ENCODE measurements at regions not wholly inside any gene's neighbourhood (a gene's known extent, or its start where the extent isn't known, plus 50 kb on each side); places are given as distances from the start of the nearest gene placed in this dataset.
A peak's percentile ranks its signal among the peaks of the same experiment; 100 is the strongest.

DNA sequence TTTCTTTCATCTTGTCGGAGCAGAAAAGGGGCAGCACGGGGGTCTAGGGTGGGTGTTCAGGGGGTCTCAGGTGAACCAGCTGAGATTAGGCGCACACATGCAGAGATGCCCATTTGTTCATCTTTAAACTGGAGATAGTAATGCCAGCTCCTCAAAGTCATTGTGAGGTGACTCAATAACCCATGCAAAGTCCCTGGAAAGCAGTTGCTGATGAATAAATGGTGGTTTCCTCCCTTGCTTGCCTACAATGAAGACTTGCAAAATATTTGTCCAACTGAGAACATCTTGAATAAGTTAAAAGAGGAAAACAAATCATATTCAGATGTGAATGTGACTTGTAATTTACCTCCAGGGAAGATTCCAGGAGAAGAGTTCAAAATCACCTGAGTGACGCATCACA is 206.9 kb downstream of the LY86 start:
- no peak overlapping the region for H3K27ac ChIP-seq (ENCODE audit: insufficient read depth, low read length, poor library complexity, severe bottlenecking)
- Mint-ChIP-seq H3K27ac (no peak overlapping the region), H3K27me3 (no peaks in the 10 kb centered on the region), H3K4me3 (no peak overlapping the region), H3K4me1 (peaks cover 0 to 17% (median 13%) of the 10 kb centered on the region in 4 donors), H3K9me3 (peaks cover 0 to 1% (median 0%) of the 10 kb centered on the region in 7 donors), H3K36me3 (no peaks in the 10 kb centered on the region)
- ATAC-seq (ENCODE audit: low read depth in 2 of 2) = no peak
- no peak overlapping the region for H3K4me3 ChIP-seq (ENCODE audit: low read depth, low read length)
- H3K27me3 ChIP-seq (ENCODE audit: control insufficient read depth, insufficient read depth, low read length) = no peaks in the 10 kb centered on the region
- H3K36me3 ChIP-seq (ENCODE audit: control insufficient read depth, insufficient read depth, low read length) = no peaks in the 10 kb centered on the region
- H3K9me3 ChIP-seq (ENCODE audit: control insufficient read depth in 2 of 2, low read length in 2 of 2) = no peaks in the 10 kb centered on the region
- DNase-seq = no peak
- no peaks in the 10 kb centered on the region for H3K4me1 ChIP-seq (ENCODE audit: control insufficient read depth, insufficient read depth, low read length, poor library complexity, severe bottlenecking)

DNA sequence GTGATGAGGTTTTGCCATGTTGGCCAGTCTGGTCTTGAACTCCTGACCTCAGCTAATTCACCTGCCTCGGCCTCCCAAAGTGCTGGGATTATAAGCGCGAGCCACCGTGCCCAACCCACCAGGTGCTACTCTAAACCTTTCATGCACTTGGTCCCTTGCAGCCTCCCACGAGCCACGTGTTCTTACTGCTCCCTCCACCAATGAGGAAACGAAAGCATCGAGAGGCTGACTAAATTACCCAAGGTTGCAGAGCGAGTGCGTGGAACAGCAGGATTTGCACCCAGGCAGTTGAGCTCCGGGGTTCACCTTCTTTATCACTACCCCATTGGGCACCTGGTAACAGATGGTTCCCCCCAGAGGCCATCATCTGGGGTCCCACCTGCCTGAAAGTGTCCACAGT is 208.3 kb downstream of the LY86 start:
- no peaks in the 10 kb centered on the region for H3K27me3 ChIP-seq (ENCODE audit: control insufficient read depth, insufficient read depth, low read length)
- H3K4me1 ChIP-seq (ENCODE audit: control insufficient read depth, insufficient read depth, low read length, poor library complexity, severe bottlenecking) = no peaks in the 10 kb centered on the region
- H3K27ac Mint-ChIP-seq = no peak overlapping the region
- peaks cover 0 to 17% (median 13%) of the 10 kb centered on the region in 4 donors for H3K4me1 Mint-ChIP-seq
- no peak overlapping the region for H3K4me3 Mint-ChIP-seq
- H3K4me3 ChIP-seq (ENCODE audit: low read depth, low read length) = no peak overlapping the region
- ATAC-seq (ENCODE audit: low read depth in 2 of 2) (no peak), DNase-seq (no peak)
- H3K27ac ChIP-seq (ENCODE audit: insufficient read depth, low read length, poor library complexity, severe bottlenecking) = no peak overlapping the region
- H3K36me3 ChIP-seq (ENCODE audit: control insufficient read depth, insufficient read depth, low read length) = no peaks in the 10 kb centered on the region
- no peaks in the 10 kb centered on the region for H3K36me3 Mint-ChIP-seq
- H3K9me3 Mint-ChIP-seq = peaks cover 0 to 1% (median 0%) of the 10 kb centered on the region in 7 donors
- H3K27me3 Mint-ChIP-seq = no peaks in the 10 kb centered on the region
- H3K9me3 ChIP-seq (ENCODE audit: control insufficient read depth in 2 of 2, low read length in 2 of 2) = no peaks in the 10 kb centered on the region

- Histone ChIP-seq H3K4me1 (ENCODE audit: control insufficient read depth, insufficient read depth, low read length, poor library complexity, severe bottlenecking) (no peaks in the 10 kb centered on the region), H3K36me3 (ENCODE audit: control insufficient read depth, insufficient read depth, low read length) (no peaks in the 10 kb centered on the region), H3K4me3 (ENCODE audit: low read depth, low read length) (no peak overlapping the region), H3K27me3 (ENCODE audit: control insufficient read depth, insufficient read depth, low read length) (no peaks in the 10 kb centered on the region), H3K27ac (ENCODE audit: insufficient read depth, low read length, poor library complexity, severe bottlenecking) (no peak overlapping the region), H3K9me3 (ENCODE audit: control insufficient read depth in 2 of 2, low read length in 2 of 2) (no peaks in the 10 kb centered on the region)
- Mint-ChIP-seq H3K4me1 (peaks cover 0 to 17% (median 11%) of the 10 kb centered on the region in 4 donors), H3K36me3 (peaks cover 3% of the 10 kb centered on the region), H3K9me3 (peaks cover 0 to 1% (median 0%) of the 10 kb centered on the region in 7 donors), H3K4me3 (no peak overlapping the region), H3K27ac (peak overlapping the region in 1 of 3 donors; percentile 74), H3K27me3 (no peaks in the 10 kb centered on the region)
- ATAC-seq (ENCODE audit: low read depth in 2 of 2) (no peak), DNase-seq (peak in 1 of 3 donors; percentile 8)
Measured at GRCh38 chr6:6798448-6798860, 209.9 kb downstream of the LY86 start.

- Histone ChIP-seq H3K27me3 (ENCODE audit: control insufficient read depth, insufficient read depth, low read length) (no peaks in the 10 kb centered on the region), H3K4me3 (ENCODE audit: low read depth, low read length) (no peak overlapping the region), H3K36me3 (ENCODE audit: control insufficient read depth, insufficient read depth, low read length) (no peaks in the 10 kb centered on the region), H3K9me3 (ENCODE audit: control insufficient read depth in 2 of 2, low read length in 2 of 2) (no peaks in the 10 kb centered on the region), H3K4me1 (ENCODE audit: control insufficient read depth, insufficient read depth, low read length, poor library complexity, severe bottlenecking) (no peaks in the 10 kb centered on the region), H3K27ac (ENCODE audit: insufficient read depth, low read length, poor library complexity, severe bottlenecking) (no peak overlapping the region)
- Mint-ChIP-seq H3K27me3 (peaks cover 5% of the 10 kb centered on the region), H3K27ac (no peak overlapping the region), H3K4me1 (peaks cover 0 to 23% (median 10%) of the 10 kb centered on the region in 4 donors), H3K9me3 (peaks cover 0 to 1% (median 0%) of the 10 kb centered on the region in 7 donors), H3K36me3 (peaks cover 3% of the 10 kb centered on the region), H3K4me3 (no peak overlapping the region)
- ATAC-seq (ENCODE audit: low read depth in 2 of 2) = no peak
- DNase-seq = no peak
Measured at GRCh38 chr6:6801005-6801335, 212.4 kb downstream of the LY86 start.

DNA sequence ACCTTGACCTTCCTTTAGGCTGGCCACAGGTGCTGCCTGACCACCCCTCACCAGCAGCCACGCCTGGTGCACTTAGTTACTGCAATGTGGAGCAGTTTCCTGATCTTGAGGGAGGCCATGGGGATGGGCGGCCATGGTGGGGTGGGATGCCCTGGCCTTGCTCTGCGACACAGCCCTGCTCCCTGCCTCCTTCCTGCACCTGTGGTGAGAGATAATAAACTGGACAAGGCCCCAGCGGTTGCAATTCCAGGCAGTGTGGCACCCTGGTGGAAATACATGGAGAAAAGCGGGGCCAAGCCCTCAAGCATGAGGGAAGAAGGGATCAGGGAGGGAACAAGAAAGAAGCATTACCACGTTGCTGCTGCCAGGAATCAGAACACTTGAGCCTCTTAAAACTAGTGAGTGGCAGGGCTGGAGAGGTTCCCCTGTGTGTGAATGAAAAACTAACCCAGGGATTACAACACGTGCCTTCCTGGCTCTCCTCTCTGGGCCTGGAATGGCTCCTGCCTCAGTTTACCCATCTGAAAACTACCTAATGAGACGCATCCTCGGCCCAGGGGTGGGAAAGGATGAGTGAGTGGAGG is 213.2 kb downstream of the LY86 start:
- Histone ChIP-seq H3K4me3 (ENCODE audit: low read depth, low read length) (no peak overlapping the region), H3K36me3 (ENCODE audit: control insufficient read depth, insufficient read depth, low read length) (no peaks in the 10 kb centered on the region), H3K27me3 (ENCODE audit: control insufficient read depth, insufficient read depth, low read length) (no peaks in the 10 kb centered on the region), H3K27ac (ENCODE audit: insufficient read depth, low read length, poor library complexity, severe bottlenecking) (no peak overlapping the region), H3K9me3 (ENCODE audit: control insufficient read depth in 2 of 2, low read length in 2 of 2) (no peaks in the 10 kb centered on the region), H3K4me1 (ENCODE audit: control insufficient read depth, insufficient read depth, low read length, poor library complexity, severe bottlenecking) (no peaks in the 10 kb centered on the region)
- DNase-seq (no peak), ATAC-seq (ENCODE audit: low read depth in 2 of 2) (no peak)
- Mint-ChIP-seq H3K27ac (no peak overlapping the region), H3K36me3 (peaks cover 3% of the 10 kb centered on the region), H3K4me1 (peaks cover 0 to 23% (median 10%) of the 10 kb centered on the region in 4 donors), H3K9me3 (peaks cover 0 to 1% (median 0%) of the 10 kb centered on the region in 7 donors), H3K27me3 (peaks cover 5% of the 10 kb centered on the region), H3K4me3 (no peak overlapping the region)

GRCh38 chr6:6803180-6803977 is 214.9 kb downstream of the LY86 start:
- Histone ChIP-seq H3K36me3 (ENCODE audit: control insufficient read depth, insufficient read depth, low read length) (no peaks in the 10 kb centered on the region), H3K9me3 (ENCODE audit: control insufficient read depth in 2 of 2, low read length in 2 of 2) (no peaks in the 10 kb centered on the region), H3K4me1 (ENCODE audit: control insufficient read depth, insufficient read depth, low read length, poor library complexity, severe bottlenecking) (no peaks in the 10 kb centered on the region), H3K4me3 (ENCODE audit: low read depth, low read length) (no peak overlapping the region), H3K27ac (ENCODE audit: insufficient read depth, low read length, poor library complexity, severe bottlenecking) (no peak overlapping the region), H3K27me3 (ENCODE audit: control insufficient read depth, insufficient read depth, low read length) (no peaks in the 10 kb centered on the region)
- Mint-ChIP-seq H3K36me3 (peaks cover 3% of the 10 kb centered on the region), H3K4me3 (no peak overlapping the region), H3K27ac (no peak overlapping the region), H3K27me3 (peaks cover 15% of the 10 kb centered on the region), H3K4me1 (peaks cover 0 to 11% (median 10%) of the 10 kb centered on the region in 4 donors), H3K9me3 (peaks cover 0 to 1% (median 0%) of the 10 kb centered on the region in 7 donors)
- peak; percentile 40 to 43 for ATAC-seq (ENCODE audit: low read depth in 2 of 2)
- DNase-seq = peak in 1 of 3 donors; percentile 35

- peaks cover 0 to 8% (median 5%) of the 10 kb centered on the region in 4 donors for H3K4me1 Mint-ChIP-seq
- H3K9me3 Mint-ChIP-seq = peaks cover 0 to 1% (median 0%) of the 10 kb centered on the region in 7 donors
- no peak overlapping the region for H3K27ac ChIP-seq (ENCODE audit: insufficient read depth, low read length, poor library complexity, severe bottlenecking)
- no peaks in the 10 kb centered on the region for H3K9me3 ChIP-seq (ENCODE audit: control insufficient read depth in 2 of 2, low read length in 2 of 2)
- DNase-seq (no peak), ATAC-seq (ENCODE audit: low read depth in 2 of 2) (no peak)
- peaks cover 15% of the 10 kb centered on the region for H3K27me3 Mint-ChIP-seq
- H3K4me3 Mint-ChIP-seq = no peak overlapping the region
- H3K4me3 ChIP-seq (ENCODE audit: low read depth, low read length) = no peak overlapping the region
- no peak overlapping the region for H3K27ac Mint-ChIP-seq
- H3K36me3 Mint-ChIP-seq = peaks cover 3% of the 10 kb centered on the region
- H3K27me3 ChIP-seq (ENCODE audit: control insufficient read depth, insufficient read depth, low read length) = no peaks in the 10 kb centered on the region
- H3K4me1 ChIP-seq (ENCODE audit: control insufficient read depth, insufficient read depth, low read length, poor library complexity, severe bottlenecking) = no peaks in the 10 kb centered on the region
- H3K36me3 ChIP-seq (ENCODE audit: control insufficient read depth, insufficient read depth, low read length) = no peaks in the 10 kb centered on the region
Measured at GRCh38 chr6:6804843-6805615, 216.5 kb downstream of the LY86 start.

Measured in CD4-positive, CD25-positive, alpha-beta regulatory T cell (primary cell).